SKM-1 treated with dmso at 0.1 percent for 144 hours (cell line): ENCODE measurements at regions not wholly inside any gene's neighbourhood (a gene's known extent, or its start where the extent isn't known, plus 50 kb on each side); places are given as distances from the start of the nearest gene placed in this dataset.

Experiments
- DNase-seq: peaks from one replicate; lab custom pipeline; 2025; ENCODE audit not compliant: unreplicated experiment; lab: John Stamatoyannopoulos, UW

DNA sequence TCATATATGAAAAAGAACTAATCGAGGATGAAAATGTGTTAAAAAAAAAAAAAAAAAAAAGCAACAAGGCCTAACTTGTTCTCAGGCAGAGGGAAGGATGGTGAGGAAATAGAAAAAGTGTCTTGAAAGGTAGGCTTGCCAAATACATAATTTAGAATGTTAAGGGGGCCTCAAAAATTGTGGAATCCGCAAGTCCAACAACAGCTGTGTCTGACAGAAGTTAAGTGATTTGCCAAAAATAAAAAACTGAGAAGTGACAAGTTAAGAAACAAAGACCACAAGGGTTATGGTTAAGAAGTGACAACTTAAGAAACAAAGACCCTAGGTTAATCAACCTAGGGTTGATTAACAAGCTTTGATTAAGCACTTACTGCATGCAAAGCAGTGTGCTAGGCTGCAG lies 110.6 kb downstream of the P2RY1 start:
- DNase-seq: no peak

DNA sequence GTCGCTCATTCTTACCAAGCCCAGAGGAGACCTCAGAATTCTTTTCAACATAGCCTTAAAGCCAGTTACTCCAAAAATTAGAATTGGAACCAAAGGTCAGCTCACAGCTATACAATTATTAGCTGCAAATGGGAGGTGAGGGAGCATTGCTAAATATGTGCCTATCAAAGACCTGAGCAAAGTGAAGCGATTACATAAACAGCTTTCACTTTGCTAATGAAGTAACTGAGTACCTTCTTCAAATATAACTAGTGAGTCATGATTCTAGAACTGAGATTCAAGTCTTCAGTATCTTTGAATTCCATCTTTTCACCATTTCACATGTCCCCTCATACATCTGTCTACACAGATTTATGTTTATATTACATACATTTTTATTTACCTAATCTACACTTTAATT lies 122.6 kb downstream of the P2RY1 start:
- DNase-seq: no peak

GRCh38 chr3:152959307-152959706 lies 124.4 kb downstream of the P2RY1 start:
- DNase-seq: no peak

- DNase-seq: no peak
Observed at GRCh38 chr3:152960684-152961083, 125.8 kb downstream of the P2RY1 start.

DNA sequence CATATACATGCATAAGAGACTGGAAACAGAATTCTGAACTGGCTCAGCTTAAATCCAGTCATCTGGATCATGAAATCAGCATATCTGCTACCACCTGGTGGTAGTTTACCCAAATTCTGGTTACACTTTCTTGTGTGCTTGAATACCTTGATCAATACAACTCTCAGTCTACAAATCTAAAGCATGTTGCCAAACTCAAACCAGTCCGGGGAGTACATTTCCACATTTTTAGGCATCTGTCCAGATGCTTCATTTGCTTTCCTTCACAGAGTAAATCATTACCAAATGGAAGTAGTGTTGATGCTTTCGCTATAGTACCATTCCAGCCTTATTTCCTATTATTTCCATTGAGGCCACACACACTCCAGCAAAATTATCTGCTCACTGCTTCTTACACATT lies 126.4 kb downstream of the P2RY1 start:
- DNase-seq: no peak

GRCh38 chr3:152964911-152965609 lies 130.1 kb downstream of the P2RY1 start:
- DNase-seq: no peak

GRCh38 chr3:152968388-152969024 lies 133.6 kb downstream of the P2RY1 start:
- no peak for DNase-seq

- no peak for DNase-seq
Observed at GRCh38 chr3:152969557-152970300, 134.8 kb downstream of the P2RY1 start.

GRCh38 chr3:152970851-152971250 lies 135.9 kb downstream of the P2RY1 start:
- no peak for DNase-seq

GRCh38 chr3:152971880-152972279 lies 136.9 kb downstream of the P2RY1 start:
- no peak for DNase-seq

GRCh38 chr3:152973575-152973974 lies 138.6 kb downstream of the P2RY1 start:
- no peak for DNase-seq

DNA sequence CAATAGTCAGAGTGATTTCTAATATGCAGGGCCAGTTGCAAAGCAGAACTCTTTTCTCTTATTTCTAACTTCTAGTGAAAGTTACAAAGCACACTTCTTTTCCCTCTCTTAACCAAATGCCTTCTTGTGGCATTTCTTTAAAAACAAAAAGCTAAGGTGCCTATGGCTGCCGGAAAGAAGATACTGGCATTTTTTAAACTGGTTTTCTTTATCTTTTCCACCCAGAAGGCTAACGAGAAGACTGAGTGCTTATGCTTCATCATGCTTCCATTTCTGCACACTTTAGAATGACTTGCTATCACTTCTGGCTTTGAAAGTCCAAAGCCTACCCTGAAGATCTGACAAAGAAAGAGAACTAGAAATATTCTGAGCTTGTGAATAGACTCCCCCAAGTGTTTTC lies 141.3 kb downstream of the P2RY1 start:
- no peak for DNase-seq

DNA sequence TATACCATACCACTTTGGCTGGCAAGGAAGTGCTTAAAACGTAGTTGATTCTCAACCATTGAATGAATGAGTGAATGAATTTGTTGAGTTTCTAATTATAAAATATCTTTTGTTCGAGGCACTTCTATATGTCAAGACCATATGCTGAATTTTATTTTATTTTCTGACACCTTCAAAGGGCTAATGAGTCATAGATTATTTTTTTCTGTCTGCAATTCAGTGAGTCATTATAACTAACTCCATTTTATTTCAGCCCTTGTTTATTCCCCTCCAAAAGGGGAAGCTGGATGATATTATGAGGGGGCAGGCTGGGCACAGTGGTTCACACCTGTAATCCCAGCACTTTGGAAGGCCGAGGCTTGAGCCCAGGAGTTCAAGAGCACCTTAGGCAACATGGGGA lies 142.4 kb downstream of the P2RY1 start:
- no peak for DNase-seq

DNA sequence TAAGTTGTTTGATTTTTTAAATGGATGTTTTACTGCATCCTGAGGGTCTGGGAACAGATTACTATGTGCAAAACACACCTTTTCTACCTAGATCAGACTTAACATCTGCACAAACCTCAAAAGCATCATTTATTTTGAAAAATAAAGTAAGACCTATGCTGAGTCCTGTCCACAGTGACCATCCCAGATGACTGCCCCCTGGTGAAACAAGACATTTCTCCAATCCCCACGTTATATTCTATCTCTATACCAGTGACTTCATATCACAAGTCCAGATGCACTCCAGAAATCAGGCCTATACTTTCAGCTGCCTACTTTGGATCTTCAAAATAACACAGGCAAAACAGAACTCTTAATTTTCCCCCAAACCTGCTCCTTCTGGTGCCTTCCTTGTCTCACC lies 143.2 kb downstream of the P2RY1 start:
- DNase-seq: no peak

GRCh38 chr3:152997526-152997925 lies 162.6 kb downstream of the P2RY1 start:
- DNase-seq: no peak

DNA sequence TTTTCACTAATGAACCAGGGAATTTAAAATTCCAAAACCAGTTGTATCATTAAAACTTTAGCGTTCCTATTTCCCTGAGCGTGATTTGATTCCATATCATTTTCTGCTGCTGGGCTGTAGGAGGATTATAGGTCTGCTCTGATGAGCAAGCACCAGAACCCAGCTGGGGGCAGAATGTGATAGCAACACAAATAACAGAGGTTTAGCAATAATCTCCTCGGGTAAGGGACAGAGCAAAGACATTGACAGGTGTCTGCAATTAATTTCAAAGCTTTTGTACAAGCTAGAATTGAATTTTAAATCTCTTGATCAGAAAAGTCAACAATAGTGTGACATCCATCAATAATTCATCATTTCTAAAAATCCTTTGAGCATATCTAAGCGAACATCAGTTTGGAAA lies 163.4 kb upstream of the RAP2B start:
- no peak for DNase-seq

GRCh38 chr3:153000325-153000724 lies 161.7 kb upstream of the RAP2B start:
- no peak for DNase-seq

DNA sequence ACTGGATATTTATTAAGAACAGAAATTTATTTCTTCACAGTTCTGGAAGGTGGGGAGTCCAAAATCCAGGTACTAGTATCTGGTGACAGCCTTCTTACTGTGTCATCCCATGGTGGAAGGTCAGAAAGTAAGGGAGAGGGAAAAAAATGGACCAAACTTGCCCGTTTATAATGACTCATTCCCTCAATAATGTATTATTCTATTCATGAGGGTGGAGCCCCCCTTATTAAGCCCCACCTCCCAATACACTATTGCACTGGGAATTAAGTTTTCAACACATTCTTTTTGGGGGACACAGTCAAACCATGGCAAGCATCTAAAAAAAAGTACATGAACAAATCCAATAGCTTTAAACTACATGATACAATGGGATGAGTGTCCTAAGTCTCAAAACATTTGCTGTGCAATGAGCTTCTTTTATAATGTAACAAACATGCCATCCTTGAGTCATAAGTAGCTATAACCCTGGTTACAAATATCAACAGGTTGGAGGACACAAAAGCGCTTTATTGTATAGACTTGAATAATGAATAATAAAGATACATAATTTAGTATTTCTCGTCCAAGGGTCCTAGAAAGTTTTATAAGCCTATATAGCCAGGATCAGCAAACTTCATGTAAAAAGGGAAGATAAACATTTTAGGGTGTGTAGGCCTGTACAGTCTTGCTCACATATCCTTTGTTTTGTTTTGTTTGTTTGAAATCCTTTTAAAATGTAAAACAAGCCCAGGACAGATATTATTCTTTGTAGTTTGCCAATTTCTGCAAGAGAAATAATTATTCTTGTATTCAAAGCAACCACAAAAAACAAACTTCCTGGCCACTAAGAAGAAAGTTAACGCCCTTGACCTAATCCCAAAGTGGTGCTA lies 160.6 kb upstream of the RAP2B start:
- no peak for DNase-seq

- no peak for DNase-seq
Observed at GRCh38 chr3:153003441-153003840, 158.6 kb upstream of the RAP2B start.

DNA sequence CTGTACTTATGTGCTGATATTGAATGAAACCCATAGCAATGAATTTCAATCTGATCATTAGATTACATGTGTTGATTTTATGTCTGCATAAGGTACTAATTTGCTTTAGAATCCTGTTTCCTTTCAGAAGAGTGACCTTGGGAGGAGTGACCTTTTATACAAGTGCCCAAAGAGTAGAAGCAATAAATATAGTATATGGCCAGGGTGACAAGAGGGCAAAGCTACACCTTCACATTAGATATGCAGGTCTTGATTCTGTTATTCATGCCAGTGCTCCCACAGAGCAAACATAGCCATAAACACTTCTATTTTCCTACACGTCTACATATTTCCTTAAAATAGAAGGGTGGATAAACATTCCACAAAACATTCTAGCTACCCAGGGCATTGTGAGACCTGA lies 158.2 kb upstream of the RAP2B start:
- no peak for DNase-seq

GRCh38 chr3:153008226-153008625 lies 153.8 kb upstream of the RAP2B start:
- DNase-seq: no peak
